Erythroblast (primary cell): ENCODE measurements at regions not wholly inside any gene's neighbourhood (a gene's known extent, or its start where the extent isn't known, plus 50 kb on each side); places are given as distances from the start of the nearest gene placed in this dataset.

Source experiments
- GATA1 ChIP-seq: IDR thresholded peaks from 2 replicates; pipeline ENCODE4 v1.6.1; 2011; ENCODE audit warnings: low read depth, mild to moderate bottlenecking, control low read depth, low read length, moderate library complexity
- POLR2A ChIP-seq: IDR thresholded peaks from 2 replicates; pipeline ENCODE4 v1.6.1; 2011; ENCODE audit warnings: mild to moderate bottlenecking, low read length

GRCh38 chr18:68574311-68574710 lies 140.6 kb downstream of the TMX3 start:
- TF ChIP-seq POLR2A (no peak), GATA1 (no peak)
